ENCODE measurements at regions not wholly inside any gene's neighbourhood (a gene's known extent, or its start where the extent isn't known, plus 50 kb on each side); places are given as distances from the start of the nearest gene placed in this dataset.

GRCh38 chr2:163198972-163199371, 360.4 kb upstream of the KCNH7 start:
- TF ChIP-seq GATA1 (IDR thresholded peaks at IDR 0.05; ENCODE audit: low read depth, low read length): no peak
- no peak for TF ChIP-seq POLR2A (IDR thresholded peaks at IDR 0.05; ENCODE audit: low read length)
- no peak for DNase-seq

GRCh38 chr2:163198007-163198406, 359.4 kb upstream of the KCNH7 start:
- TF ChIP-seq POLR2A (IDR thresholded peaks at IDR 0.05; ENCODE audit: low read length) (no peak), GATA1 (IDR thresholded peaks at IDR 0.05; ENCODE audit: low read depth, low read length) (no peak)
- DNase-seq: no peak

GRCh38 chr2:163191372-163191771, 352.8 kb upstream of the KCNH7 start:
- peak; percentile 3 to 33 for DNase-seq
- TF ChIP-seq GATA1 (IDR thresholded peaks at IDR 0.05; ENCODE audit: low read depth, low read length) (no peak), POLR2A (IDR thresholded peaks at IDR 0.05; ENCODE audit: low read length) (no peak)

- DNase-seq: no peak
Measured at GRCh38 chr2:163187995-163188655, 349.6 kb upstream of the KCNH7 start.

GRCh38 chr2:163187119-163187518, 348.6 kb upstream of the KCNH7 start:
- no peak for DNase-seq
- no peak for TF ChIP-seq GATA1 (IDR thresholded peaks at IDR 0.05; ENCODE audit: low read depth, low read length)
- no peak for TF ChIP-seq POLR2A (IDR thresholded peaks at IDR 0.05; ENCODE audit: low read length)

More at GRCh38 chr2:163187995-163188655, 349.6 kb upstream of the KCNH7 start:
- TF ChIP-seq GATA1 (IDR thresholded peaks at IDR 0.05; ENCODE audit: low read depth, low read length): no peak
- TF ChIP-seq POLR2A (IDR thresholded peaks at IDR 0.05; ENCODE audit: low read length): no peak

- TF ChIP-seq POLR2A (IDR thresholded peaks at IDR 0.05; ENCODE audit: low read length) (no peak), GATA1 (IDR thresholded peaks at IDR 0.05; ENCODE audit: low read depth, low read length) (no peak)
- DNase-seq: no peak
Measured at GRCh38 chr2:163185160-163185559, 346.6 kb upstream of the KCNH7 start.

GRCh38 chr2:163182764-163183354, 344.3 kb upstream of the KCNH7 start:
- DNase-seq: peak; percentile 1 to 10
- TF ChIP-seq GATA1 (IDR thresholded peaks at IDR 0.05; ENCODE audit: low read depth, low read length) (no peak), POLR2A (IDR thresholded peaks at IDR 0.05; ENCODE audit: low read length) (no peak)

- TF ChIP-seq POLR2A (IDR thresholded peaks at IDR 0.05; ENCODE audit: low read length) (no peak), GATA1 (IDR thresholded peaks at IDR 0.05; ENCODE audit: low read depth, low read length) (no peak)
- no peak for DNase-seq
Measured at GRCh38 chr2:163177592-163177991, 339.0 kb upstream of the KCNH7 start.

- TF ChIP-seq POLR2A (IDR thresholded peaks at IDR 0.05; ENCODE audit: low read length) (no peak), GATA1 (IDR thresholded peaks at IDR 0.05; ENCODE audit: low read depth, low read length) (no peak)
- no peak for DNase-seq
Measured at GRCh38 chr2:163175294-163175693, 336.7 kb upstream of the KCNH7 start.

- no peak for DNase-seq
- TF ChIP-seq POLR2A (IDR thresholded peaks at IDR 0.05; ENCODE audit: low read length): no peak
- TF ChIP-seq GATA1 (IDR thresholded peaks at IDR 0.05; ENCODE audit: low read depth, low read length): no peak
Measured at GRCh38 chr2:163173591-163173990, 335.0 kb upstream of the KCNH7 start.

- no peak for DNase-seq
- no peak for TF ChIP-seq GATA1 (IDR thresholded peaks at IDR 0.05; ENCODE audit: low read depth, low read length)
- TF ChIP-seq POLR2A (IDR thresholded peaks at IDR 0.05; ENCODE audit: low read length): no peak
Measured at GRCh38 chr2:163171786-163172530, 333.4 kb upstream of the KCNH7 start.

- no peak for DNase-seq
- TF ChIP-seq GATA1 (IDR thresholded peaks at IDR 0.05; ENCODE audit: low read depth, low read length) (no peak), POLR2A (IDR thresholded peaks at IDR 0.05; ENCODE audit: low read length) (no peak)
Measured at GRCh38 chr2:163157891-163158496, 319.4 kb upstream of the KCNH7 start.

GRCh38 chr2:163157411-163157810, 318.8 kb upstream of the KCNH7 start:
- TF ChIP-seq GATA1 (IDR thresholded peaks at IDR 0.05; ENCODE audit: low read depth, low read length) (no peak), POLR2A (IDR thresholded peaks at IDR 0.05; ENCODE audit: low read length) (no peak)
- no peak for DNase-seq

GRCh38 chr2:163155925-163156324, 317.4 kb upstream of the KCNH7 start:
- no peak for DNase-seq

More at GRCh38 chr2:163155925-163156324, 317.4 kb upstream of the KCNH7 start:
- TF ChIP-seq POLR2A (IDR thresholded peaks at IDR 0.05; ENCODE audit: low read length): no peak
- no peak for TF ChIP-seq GATA1 (IDR thresholded peaks at IDR 0.05; ENCODE audit: low read depth, low read length)

Data from erythroblast (primary cell).